SK-N-SH treated with all-trans-retinoic acid at 6 μM for 48 hours (cell line): ENCODE measurements at regions not wholly inside any gene's neighbourhood (a gene's known extent, or its start where the extent isn't known, plus 50 kb on each side); places are given as distances from the start of the nearest gene placed in this dataset.

ENCODE experiments used
- ARNTL ChIP-seq: fragments of 450-650 bp; formaldehyde crosslinking; IDR thresholded peaks from 2 replicates; pipeline ENCODE4 v1.5.0; 2020; ENCODE audit warnings: low read depth, mild to moderate bottlenecking, moderate library complexity, borderline replicate concordance
- CREB5 ChIP-seq: fragments of 250-450 bp; sonication (Bioruptor Pico); IDR thresholded peaks from 2 replicates; pipeline ENCODE4 v1.5.1; 2020; ENCODE audit warnings: low read depth, mild to moderate bottlenecking, moderate library complexity
- CSDC2 ChIP-seq: fragments of 250-450 bp; sonication (Bioruptor Pico); IDR thresholded peaks from 2 replicates; pipeline ENCODE4 v1.5.0; 2020; ENCODE audit warnings: mild to moderate bottlenecking, moderate library complexity
- GLIS3 ChIP-seq: fragments of 250-450 bp; sonication (Bioruptor Pico); IDR thresholded peaks from 2 replicates; pipeline ENCODE4 v1.5.0; 2020; ENCODE audit warnings: mild to moderate bottlenecking, moderate library complexity
- ISL1 ChIP-seq: fragments of 250-450 bp; sonication (Bioruptor Pico); IDR thresholded peaks from 2 replicates; pipeline ENCODE4 v2.1.2; 2022; ENCODE audit warnings: mild to moderate bottlenecking, moderate library complexity
- PATZ1 ChIP-seq: fragments of 250-450 bp; sonication (Bioruptor Pico); IDR thresholded peaks from 2 replicates; pipeline ENCODE4 v1.8.0; 2020; ENCODE audit warnings: mild to moderate bottlenecking, moderate library complexity, borderline replicate concordance
- RARB ChIP-seq: fragments of 250-450 bp; sonication (Bioruptor Pico); IDR thresholded peaks from 2 replicates; pipeline ENCODE4 v1.8.0; 2021; ENCODE audit warnings: mild to moderate bottlenecking, moderate library complexity
- ZFP3 ChIP-seq: fragments of 250-450 bp; sonication (Bioruptor Pico); IDR thresholded peaks from 2 replicates; pipeline ENCODE4 v1.5.0; 2020; ENCODE audit warnings: mild to moderate bottlenecking, moderate library complexity
- ZNF565 ChIP-seq: fragments of 450-650 bp; formaldehyde crosslinking; conservative IDR thresholded peaks from 2 replicates; pipeline ENCODE4 v1.5.0; 2020; ENCODE audit warnings: low read depth, mild to moderate bottlenecking, moderate library complexity
- ZNF70 ChIP-seq: fragments of 450-650 bp; formaldehyde crosslinking; IDR thresholded peaks from 2 replicates; pipeline ENCODE4 v1.5.0; 2020; ENCODE audit warnings: mild to moderate bottlenecking, moderate library complexity
- TF ChIP-seq, protein P1 (sequence below): fragments of 250-450 bp; sonication (Bioruptor Pico); IDR thresholded peaks from 2 replicates; pipeline ENCODE4 v1.8.0; 2021; ENCODE audit warnings: low read depth, mild to moderate bottlenecking, moderate library complexity, borderline replicate concordance

GRCh38 chr4:156060661-156061060, 107.0 kb upstream of the CTSO start:
- TF ChIP-seq ISL1 (CRISPR knock-in tag) (no peak), RARB (CRISPR knock-in tag) (no peak), CREB5 (CRISPR knock-in tag) (no peak), CSDC2 (CRISPR knock-in tag) (no peak), PATZ1 (CRISPR knock-in tag) (no peak), ZFP3 (CRISPR knock-in tag) (no peak), ZNF70 (CRISPR knock-in tag) (no peak), GLIS3 (no peak), ZNF565 (CRISPR knock-in tag) (no peak), ARNTL (CRISPR knock-in tag) (no peak)
- TF ChIP-seq, protein P1, sequence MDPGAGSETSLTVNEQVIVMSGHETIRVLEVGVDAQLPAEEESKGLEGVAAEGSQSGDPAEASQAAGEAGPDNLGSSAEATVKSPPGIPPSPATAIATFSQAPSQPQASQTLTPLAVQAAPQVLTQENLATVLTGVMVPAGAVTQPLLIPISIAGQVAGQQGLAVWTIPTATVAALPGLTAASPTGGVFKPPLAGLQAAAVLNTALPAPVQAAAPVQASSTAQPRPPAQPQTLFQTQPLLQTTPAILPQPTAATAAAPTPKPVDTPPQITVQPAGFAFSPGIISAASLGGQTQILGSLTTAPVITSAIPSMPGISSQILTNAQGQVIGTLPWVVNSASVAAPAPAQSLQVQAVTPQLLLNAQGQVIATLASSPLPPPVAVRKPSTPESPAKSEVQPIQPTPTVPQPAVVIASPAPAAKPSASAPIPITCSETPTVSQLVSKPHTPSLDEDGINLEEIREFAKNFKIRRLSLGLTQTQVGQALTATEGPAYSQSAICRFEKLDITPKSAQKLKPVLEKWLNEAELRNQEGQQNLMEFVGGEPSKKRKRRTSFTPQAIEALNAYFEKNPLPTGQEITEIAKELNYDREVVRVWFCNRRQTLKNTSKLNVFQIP (CRISPR knock-in tag), result no peak
